HG03108 (cell line): ENCODE measurements at regions not wholly inside any gene's neighbourhood (a gene's known extent, or its start where the extent isn't known, plus 50 kb on each side); places are given as distances from the start of the nearest gene placed in this dataset.

ENCODE experiments used
- ATAC-seq: cut with Tn5 transposase; IDR thresholded peaks from one replicate; pipeline ENCODE4 v1.9.1; 2021; ENCODE audit warnings: moderate library complexity; ENCODE audit not compliant: unreplicated experiment

DNA sequence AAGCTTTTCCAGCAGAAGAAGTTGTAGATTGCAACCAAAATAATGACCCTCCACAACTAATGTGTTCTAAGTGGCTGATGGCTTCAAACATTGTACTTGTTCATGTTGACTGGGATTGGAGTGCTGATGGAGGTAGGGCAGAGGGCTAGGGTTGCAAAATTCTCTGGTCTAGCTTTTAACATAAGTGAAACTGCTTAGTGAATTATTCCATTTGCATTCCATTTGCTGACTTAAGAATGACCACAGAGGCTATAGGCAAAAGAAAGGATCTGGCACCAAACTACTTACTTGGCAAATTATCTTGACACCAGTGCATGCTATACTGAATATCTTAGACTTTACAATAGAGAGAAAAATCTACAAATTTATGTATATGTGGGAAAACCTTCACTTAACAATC lies 287.0 kb downstream of the FGF9 start:
- no peak for ATAC-seq

DNA sequence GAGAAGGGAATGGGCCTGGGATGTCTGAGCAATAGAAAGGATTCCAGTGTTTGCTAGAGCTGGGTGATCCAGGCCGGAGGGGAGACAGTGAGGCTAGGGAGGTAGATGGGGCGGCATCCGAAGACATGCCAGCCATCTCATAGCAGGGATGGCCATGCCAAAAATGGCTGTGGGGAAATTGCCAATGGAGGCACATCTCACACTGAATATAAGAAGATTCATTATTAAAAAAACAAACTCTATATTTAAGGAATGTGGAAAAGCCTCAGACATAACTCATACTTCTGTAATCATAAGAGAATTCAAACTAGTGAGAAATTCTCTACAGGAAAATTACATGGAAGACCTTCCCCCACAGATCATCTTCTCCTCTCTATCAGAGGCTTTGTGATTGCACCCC lies 289.2 kb downstream of the FGF9 start:
- ATAC-seq: no peak

DNA sequence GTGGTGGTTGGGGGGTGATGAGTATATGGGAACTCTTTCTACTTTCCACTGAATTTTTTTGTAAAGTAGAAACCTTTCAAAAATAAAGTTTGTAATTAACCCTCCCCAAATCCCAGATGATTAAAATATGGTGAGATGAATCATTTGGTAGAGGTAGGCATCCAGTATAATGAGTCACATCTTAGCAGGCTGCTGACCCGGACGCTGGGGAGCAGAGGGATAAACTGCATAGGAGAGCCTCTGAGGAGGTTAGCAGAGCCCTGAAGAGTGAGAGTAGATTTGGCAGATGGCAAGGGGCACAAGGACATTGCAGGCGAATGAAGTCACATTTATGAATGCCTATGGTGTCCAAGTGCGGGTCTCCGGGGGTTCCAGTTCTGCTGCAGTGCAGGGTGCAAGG lies 293.8 kb downstream of the FGF9 start:
- no peak for ATAC-seq

DNA sequence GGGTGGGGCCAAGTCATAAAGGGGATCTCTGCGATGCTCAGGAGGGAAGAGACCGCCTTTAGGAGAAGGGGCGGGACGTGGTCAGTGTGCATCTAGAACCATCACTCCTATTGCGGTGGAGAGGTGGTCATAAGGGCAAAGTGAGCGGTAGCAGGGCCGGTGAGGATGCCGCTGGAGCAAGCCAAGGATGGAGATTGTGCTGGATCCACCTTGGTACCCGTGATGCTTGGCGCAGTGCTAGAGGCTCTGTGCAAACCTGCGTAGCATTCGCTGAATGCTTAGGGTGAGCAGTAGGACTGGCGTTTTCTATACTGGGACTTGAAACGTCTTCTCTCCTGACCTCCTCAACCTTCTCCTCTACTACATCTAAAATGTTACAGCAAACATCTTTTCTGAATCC lies 294.2 kb downstream of the FGF9 start:
- no peak for ATAC-seq

DNA sequence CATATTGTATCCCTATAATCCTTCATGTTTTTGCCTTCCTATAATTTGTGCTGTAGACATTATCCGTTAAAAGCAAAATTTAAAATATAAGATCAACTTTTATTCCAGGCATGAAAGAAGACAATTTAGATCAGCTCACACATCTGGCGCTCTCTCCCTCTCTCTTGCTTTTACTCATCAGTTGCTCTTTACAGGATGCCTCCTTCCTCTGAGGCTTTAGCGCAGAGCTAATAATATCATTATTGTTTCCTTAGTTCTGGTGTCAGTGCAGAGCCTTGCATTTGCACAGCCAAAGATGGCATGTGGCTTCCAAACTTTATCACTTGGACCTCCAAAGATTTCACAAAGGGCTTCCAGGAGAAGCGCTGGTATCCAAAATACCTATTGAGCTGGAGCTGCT lies 295.1 kb downstream of the FGF9 start:
- no peak for ATAC-seq

DNA sequence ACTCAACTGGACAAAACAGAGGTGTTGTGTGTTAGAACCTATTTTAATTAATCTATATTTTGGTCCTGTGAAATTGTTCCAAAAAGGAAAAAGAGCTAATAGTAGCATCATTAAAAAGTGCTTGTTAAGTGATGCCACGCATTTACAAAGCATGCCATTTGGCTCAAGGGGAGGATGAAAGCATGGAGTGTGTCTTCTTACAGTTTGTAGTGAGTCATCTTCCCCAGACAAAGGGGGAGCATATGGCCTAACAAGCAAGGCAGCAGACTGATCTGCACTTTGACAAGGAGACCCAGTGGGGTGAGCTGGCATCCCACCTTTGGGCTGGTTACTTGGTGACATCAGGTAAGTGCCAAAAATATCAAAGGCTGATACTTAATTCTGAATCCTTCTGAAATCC lies 297.0 kb downstream of the FGF9 start:
- ATAC-seq: no peak

DNA sequence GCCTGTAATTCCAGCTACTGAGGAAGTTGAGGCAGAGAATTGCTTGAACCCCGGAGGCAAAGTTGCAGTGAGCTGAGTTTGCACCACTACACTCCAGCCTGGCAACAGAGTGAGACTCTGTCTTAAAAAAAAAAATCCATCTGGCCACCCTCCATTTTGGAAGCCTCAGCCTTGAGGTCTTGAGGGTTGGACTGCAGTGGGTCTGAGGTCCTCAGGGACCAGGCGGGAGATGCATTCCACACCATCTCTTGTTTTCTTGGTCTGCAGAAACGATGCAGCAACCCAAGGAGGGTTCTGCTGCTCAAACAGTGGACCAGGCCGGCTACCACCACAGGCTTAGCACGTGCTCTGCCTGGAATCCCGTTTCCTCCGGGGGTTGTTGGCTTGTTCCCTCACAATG lies 299.3 kb downstream of the FGF9 start:
- ATAC-seq: no peak

DNA sequence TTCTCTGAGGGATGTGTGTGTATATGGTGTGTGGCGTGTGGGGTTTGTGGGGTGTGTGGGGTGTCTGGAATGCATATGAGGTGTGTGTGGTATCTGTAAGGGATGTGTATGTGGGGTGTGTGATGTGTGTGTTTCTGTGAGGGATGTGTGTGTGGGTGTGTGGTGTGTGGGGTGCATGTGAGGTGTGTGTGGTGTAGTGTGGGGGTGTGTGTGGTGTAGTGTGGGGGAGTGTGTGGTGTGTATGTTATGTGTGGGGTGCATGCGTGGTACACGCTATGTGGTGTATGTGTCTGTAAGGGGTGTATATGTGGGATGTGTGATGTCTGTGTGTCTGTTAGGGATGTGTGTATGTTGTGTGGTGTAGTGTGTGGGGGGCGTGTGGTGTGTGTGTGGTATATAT lies 300.0 kb downstream of the FGF9 start:
- no peak for ATAC-seq

DNA sequence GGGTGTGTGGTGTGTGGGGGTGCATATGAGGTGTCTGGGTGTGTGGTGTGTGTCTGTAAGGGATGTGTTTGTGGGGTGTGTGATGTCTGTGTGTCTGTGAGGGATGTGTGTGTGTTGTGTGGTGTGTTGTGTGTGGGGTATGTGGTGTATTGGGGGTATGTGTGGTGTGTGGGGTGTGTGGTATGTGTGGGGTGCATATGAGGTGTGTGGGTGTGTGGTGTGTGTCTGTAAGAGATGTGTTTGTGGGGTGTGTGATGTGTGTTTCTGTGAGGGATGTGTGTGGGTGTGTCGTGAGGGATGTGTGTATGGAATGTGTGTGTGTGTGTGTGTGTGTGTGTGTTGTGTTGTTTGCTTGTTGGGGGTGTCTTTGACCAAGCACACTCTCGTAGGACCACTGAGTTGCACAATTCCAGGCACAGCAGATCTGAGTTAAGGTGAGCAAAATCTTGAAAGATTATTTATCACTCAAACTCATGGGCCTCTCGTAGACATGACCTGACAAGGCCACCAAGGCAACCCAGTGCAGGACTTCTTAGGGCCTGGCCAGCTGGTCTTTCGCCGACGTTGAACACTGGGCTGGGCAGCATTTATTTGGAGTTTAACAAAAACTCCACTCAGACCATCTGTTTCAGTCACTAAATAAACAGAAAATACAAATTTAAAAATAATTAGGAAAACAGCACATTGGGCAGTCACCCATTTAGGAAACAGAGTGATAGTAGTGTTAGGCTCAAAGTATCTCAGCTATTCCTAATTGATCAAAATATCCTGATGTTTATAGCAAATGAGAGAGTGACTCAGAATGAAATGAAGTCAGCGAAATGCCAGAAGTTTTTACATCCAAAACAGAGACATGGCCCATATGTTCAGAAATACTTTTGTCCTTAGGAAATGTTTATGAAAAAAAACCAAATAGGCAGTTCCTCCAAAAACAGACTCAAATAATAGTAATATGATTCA lies 301.1 kb downstream of the FGF9 start:
- no peak for ATAC-seq

DNA sequence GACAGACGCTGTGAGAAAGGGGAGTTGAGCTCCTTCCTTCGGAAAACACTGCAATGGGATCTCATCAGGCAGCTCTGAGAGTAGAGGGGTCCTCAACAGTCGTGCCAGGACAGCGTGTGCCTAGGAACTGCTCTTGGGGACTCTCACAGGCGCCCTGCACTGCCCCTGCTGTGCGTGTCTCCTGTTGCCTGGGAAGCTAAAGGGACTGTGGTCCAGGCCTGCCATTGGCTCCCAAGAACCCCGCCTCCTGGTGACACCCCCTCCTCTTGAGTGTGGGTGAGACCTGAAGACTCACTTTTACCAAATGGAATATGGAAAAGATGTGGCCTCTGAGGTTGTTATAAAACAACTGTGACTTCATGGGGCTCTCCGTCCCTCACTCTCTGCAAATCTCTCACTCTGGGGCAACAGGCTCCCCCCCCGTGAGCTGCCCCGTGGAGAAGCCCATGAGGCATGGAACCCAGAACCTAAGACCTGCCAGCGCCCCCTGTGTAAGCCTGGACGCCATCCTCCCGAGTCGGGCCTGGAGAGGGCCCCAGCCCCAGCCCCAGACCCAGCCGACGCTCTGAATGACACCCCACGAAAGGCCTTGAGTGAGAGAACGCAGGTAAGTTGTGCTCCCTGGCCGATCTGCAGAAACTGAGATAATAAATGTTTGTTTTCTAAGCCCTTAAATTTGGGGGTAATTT lies 302.7 kb downstream of the FGF9 start:
- ATAC-seq: no peak

DNA sequence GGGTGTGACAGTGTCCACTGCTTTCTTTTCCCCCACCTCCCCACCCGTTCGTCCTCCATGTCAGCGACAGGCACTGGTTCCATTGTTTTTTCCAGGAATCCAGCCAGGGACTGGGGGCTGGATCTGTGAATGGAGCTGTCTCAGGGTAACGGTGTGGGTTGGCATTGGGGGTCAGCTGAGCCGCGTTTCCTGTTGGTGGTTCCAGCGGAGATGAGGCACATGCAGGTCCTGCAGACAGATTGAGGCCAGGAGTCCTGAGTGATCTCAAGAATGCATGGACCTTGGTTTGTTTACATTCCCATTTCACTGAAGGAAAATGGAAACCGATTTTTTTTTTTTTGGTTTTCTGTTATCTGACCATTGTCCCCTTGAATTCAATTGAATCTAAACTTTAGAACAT lies 303.9 kb downstream of the FGF9 start:
- ATAC-seq: no peak

DNA sequence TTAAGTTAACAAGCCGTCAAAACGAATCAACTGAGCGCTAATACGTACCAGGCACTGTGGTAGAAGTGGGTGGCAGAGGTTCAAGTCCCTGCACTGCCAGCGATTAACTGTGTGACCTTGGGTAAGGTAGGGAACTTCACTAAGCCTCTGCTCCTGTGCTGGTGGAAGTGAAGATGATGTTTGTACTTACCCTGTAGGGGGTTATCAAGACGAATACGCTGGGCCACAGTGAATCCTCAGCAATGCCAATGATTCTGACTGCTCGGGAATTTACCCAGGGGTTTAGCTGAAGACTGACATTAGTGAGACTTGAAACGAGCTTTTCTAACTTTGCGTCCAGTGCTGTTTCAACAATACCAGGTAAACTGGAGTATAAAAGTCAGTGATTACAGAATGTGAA lies 305.3 kb downstream of the FGF9 start:
- no peak for ATAC-seq

DNA sequence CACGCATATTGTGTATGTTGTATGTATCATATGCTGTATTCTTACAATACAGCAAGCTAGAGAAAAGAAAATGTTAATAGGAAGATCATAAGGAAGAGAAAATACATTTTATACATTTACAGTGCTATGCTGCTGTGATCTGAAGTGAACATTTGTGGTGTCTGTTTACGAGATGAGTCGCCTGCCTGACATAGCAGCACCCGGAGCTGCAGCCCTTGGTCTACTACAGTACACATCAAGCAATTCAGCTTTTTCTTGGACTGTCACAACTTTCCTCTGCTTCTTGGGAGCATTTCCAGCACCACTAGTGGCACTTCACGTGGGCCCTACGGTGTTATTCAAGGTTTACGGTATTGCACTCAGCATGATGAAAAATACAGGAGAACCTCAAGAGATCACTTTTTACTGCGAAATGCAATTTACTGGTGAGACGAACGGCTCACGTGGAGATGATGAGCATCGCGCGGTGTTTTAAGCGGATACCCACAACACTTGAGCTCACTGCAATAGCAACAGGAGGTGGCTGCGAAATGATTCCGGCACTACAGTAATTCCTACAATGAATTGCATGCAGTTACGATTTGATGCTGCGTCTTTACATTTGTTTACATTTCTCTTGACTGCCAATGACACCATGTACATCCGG lies 308.4 kb downstream of the FGF9 start:
- no peak for ATAC-seq

DNA sequence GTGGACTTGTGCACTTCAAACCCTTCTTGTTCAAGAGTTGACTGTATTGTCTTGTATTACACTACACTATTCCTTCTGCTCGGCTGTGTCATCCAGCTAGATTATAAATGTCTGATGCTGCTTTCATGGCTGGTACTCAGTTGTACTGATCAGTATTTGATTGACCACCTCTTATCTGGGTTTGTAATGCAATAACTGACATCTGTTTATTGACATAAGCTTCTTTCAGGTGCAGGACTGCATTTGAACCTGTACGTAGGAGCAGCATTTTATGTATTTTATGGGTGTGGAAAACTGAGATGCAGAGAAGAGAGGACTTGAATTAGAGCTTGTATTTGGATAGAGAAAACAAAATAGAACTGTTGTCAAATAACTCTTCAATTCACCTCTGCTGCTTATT lies 309.2 kb downstream of the FGF9 start:
- ATAC-seq: no peak

DNA sequence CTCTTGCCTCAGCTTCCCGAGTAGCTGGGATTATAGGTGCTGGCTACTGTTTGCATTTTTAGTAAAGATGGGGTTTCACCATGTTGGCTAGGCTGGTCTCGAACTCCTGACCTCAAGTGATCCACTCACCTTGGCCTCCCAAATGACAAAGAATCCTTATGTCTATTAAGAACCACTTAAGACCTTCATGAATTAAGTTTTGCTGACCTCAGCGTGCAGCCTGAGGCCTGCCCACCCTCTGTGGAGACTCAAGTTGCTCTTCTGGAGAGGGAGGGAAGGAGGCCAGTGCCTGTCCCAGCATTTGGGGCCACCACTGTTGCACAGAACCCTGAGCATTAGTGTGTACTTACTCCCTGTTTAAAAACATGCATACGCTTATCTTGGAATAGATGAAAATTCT lies 313.3 kb downstream of the FGF9 start:
- no peak for ATAC-seq

DNA sequence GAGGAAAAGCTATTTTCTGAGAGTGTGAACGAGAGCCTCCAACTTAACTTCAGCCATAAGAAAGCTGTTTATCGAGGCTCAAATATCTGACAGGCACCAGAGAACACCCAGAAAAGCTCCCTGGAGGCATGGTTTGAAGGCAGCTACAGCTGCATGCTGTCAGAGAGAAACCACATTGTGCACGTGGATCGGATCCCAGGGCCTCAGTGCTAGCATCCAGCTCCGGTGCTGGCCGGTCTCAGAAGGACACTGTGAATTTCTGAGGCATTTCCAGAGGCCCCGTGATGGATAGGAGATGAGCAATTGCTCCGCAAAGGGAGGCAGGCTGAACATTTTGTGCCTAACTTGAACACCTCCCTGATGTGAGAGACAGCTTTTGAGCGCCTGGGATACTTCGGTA lies 315.7 kb downstream of the FGF9 start:
- ATAC-seq: no peak

DNA sequence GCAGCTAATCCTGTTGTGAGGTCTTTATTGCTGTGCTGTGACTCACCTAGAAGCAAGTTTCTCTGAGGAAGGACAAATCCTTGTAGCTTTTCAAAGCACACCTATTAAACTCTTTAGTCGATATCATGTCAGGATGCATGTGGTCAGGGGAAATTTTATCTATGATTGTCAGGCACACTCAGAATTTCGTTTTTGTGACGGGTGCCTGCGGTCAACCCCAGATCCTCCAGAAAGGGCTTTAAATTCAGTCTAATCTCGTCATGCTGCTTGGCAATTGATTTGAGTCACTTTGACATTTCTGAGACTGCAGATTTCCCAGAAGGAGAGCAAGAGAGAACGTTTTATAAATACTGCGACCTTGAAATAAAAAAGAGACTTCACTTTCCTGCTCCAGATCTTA lies 316.9 kb downstream of the FGF9 start:
- no peak for ATAC-seq

DNA sequence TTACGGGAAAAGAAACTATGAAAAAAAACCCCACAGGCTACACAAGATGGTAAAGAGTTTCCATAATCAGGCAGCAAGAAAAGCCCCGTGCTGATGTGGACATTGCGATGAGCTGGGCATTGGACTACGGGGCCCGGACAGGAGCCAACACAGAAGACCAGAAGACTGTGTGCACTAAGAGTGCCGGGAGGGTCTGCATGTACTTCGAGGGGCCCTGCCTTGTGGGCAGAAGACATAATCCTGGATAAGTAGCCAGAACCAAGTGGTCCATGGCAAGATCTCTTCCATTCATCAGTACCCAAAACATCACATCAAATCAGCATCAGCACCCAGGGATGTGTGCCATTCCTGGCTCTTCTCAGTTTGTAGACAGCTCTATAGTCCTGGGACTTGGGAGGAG lies 317.8 kb downstream of the FGF9 start:
- no peak for ATAC-seq

DNA sequence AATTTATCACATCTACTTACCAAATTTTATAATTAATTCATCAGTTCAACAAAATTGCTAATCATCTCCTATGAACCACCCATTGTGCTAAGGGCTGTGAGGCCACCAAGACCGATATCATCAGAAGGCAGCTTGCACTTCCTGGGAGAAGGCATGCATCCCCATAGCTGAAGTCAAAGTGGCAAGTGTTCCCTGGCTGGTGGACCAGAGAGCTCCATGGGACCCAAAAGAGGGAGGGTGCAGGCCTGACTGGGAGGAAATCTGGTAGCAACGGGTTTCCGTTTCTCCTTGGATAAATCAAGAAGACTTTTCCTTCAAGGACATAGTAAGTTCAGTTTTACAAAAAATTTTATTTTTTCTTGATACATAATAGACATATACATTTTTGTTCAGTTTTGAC lies 325.2 kb downstream of the FGF9 start:
- ATAC-seq: no peak

DNA sequence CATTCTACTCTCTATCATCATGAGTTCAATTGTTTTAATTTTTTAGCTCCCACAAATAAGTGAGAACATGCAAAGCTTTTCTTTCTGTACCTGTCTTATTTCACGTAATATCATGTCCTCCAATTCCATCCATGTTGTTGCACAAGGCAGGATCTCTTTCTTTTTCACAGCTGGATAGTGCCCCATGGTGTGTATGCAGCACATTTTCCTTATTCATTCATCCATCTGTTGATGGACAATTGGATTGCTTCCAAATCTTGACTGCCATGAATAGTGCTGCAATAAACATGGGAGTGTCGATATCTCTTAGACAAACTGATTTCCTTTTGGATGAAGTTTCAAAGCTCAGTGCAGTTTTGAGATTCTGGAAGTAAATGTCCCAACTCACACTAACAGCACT lies 326.9 kb downstream of the FGF9 start:
- no peak for ATAC-seq

DNA sequence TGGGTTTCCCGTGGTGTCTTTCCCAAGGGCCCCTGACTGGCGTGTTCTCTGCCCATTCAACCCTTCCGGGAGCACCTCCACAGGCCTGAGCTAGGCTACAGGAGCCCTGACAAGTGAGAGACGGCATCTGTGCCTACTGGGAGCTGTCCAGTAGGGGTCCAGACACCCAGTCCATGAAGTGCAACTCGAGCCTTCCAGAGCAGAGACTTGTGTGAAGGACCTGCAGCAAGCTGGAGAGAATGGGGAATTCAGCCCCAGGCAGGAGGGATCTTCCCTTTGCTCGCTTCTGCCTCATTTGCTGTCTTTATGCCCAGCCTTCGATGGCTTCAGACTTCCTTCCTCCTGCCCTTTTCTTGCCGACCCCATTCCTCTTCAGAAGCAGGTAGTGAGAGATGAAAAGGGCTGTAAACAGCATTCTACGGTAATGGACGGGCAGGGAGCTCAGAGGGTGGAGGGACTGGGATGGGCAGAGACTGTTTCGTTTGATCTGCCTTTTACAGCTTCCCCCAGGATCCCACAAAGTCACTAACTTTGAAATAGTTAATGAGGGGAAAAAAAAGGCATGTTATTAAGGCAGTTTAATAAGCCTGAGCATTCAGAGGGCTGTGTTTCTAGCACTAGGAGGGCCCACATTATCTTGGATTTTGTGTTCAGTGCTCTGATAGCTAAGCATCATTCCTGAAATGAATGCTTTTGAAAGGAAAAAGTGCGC lies 327.6 kb downstream of the FGF9 start:
- ATAC-seq: no peak
